ENCODE measurements at regions not wholly inside any gene's neighbourhood (a gene's known extent, or its start where the extent isn't known, plus 50 kb on each side); places are given as distances from the start of the nearest gene placed in this dataset.

GRCh38 chr20:11569163-11569562, 348.5 kb upstream of the BTBD3 start:
- TF ChIP-seq TAF1 (IDR thresholded peaks at IDR 0.05; ENCODE audit: borderline replicate concordance, insufficient read depth, low read length) (no peak), SIN3A (IDR thresholded peaks at IDR 0.05; ENCODE audit: borderline replicate concordance, insufficient read depth, low read length) (no peak), POLR2AphosphoS5 (IDR thresholded peaks at IDR 0.05; ENCODE audit: low read depth, low read length) (no peak)
